Fibroblast of skin of back (primary cell): ENCODE measurements at regions not wholly inside any gene's neighbourhood (a gene's known extent, or its start where the extent isn't known, plus 50 kb on each side); places are given as distances from the start of the nearest gene placed in this dataset.

ENCODE experiments used
- DNase-seq: peaks from one replicate; pipeline ENCODE4 v3.0.0-alpha.2; 2013

DNA sequence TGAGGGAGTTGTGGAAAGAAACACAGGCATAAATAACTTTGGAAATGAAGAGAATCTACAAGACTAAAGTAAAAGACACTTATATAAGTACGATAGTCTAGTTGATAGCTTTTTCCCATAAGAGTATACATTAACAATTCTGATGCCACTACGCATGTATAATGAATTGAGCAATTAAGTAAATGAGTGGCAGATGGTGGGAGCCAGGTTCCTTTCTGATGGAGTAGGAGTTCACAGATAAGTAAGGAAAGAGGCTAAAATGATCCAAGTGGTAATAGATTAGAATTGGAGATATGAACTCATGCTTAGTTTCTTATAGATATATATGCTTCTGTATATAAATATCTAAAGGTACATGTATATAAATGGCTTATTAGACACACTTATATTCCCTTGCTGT, 368.3 kb downstream of the FAM181B start:
- DNase-seq, result no peak

DNA sequence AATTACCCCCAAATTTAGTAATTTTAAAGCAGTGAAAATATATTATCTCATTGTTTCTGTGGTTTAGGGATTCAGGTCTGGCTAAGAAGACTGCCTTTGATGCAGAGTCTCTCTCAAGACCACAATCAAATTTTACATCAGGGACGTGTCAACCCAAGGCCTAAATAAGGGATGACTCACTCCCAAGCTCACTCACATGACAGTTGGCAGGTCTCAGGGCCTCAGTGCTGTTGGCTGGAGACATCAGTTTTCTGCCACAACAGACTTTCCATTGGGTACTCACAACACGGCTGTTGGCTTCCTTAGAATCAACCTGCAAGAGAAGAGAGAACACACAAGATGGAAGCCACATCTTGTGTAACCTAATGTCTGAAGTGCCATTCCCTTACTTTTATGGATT, 377.3 kb downstream of the FAM181B start:
- no peak for DNase-seq

DNA sequence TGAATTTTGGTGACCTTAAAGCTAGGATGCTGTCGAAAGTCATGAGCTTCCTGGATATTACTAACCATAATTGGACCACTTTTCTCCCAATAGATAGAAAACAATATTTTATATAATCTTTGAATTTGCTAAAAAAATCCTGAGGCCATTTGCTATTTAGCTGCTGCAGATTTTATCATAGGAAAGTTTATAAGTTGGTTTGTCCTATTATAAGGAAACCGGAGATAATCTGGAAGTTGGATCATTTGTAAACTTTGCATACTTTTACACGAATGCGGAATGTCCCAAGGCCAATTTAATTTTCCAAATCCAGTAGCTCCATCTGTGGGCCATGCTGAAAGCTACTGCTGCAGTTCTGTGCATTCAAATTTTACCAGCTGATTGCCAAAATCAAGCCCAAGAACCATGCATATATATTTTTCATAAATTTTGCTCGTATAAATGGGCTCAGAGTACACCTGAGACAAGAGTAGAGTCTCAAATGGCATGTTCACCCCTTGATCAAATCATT, 378.3 kb downstream of the FAM181B start:
- no peak for DNase-seq

DNA sequence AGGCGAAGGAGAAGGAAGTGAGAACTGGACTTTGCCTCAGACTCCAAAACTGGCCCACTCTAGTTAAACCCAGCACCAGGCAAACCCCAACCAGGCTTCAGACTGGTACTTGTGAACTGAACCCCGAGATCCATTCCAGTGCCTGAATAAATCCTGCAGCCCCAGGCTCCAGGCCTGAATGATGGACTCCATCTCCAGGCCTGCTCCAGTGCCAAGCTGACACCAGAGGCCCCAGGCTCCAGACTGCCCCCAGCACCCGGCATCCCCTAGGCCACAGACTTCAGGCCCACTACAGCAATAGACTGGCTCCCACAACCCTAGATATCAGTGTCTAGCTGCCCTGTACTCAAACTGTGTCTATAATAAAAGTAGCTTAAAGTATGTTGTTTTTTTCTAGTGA, 406.8 kb downstream of the FAM181B start:
- no peak for DNase-seq

DNA sequence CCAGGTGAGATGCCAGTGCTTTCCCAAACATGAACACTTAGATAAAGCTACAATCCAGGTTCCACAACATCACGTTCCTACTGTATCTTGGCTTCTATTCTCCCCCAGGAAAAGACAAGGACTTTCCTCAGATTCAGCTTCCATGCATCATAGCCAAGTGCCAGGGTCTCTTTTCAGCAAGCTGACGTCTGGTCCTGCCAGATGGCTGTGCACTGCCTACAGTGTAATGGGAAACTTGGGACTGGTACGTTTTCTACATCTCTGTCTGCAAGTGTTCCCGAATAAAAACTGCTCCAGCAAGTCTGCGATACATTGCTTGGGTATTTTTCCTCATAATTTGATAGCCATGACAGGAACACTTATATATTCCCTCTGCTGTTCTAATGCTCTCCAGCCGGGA, 412.5 kb downstream of the FAM181B start:
- no peak for DNase-seq

DNA sequence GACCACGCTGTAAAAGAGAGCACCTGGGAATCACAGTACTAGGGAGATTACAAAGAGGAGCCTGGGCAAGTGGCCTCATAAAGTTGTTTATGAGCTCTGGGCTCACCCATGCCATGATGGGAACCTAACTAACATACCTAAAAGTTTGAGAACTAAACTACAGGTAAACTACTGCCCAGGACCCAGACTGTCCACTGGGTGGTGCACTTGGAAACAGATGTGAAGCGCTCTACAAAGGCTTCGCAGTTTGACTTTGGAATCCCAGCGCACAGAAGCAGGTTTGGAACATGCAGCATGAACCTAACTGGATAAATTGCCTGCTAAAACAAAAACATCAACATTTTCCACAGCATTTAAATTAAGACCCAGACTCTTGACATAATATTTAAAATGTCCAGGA, 418.6 kb downstream of the FAM181B start:
- no peak for DNase-seq

DNA sequence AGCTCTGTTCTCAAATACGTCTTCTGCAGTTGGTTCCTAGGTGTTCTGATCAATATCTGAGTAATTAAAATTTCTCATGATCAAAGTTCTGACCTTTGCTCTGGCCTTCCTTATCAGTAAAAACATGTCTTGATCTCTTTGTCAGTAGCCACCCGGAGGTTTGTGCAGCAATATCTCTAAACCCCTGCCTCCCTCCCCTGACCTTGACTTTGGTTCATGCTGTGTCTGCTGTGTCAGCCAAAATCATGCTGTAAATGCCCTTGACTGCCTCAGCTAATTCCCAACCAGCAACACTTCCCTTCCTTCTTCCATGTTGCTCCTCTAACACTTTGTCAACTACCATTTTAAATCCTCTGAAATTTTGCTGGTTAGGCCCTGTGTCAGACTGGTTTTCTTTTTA, 424.7 kb downstream of the FAM181B start:
- DNase-seq, result no peak

DNA sequence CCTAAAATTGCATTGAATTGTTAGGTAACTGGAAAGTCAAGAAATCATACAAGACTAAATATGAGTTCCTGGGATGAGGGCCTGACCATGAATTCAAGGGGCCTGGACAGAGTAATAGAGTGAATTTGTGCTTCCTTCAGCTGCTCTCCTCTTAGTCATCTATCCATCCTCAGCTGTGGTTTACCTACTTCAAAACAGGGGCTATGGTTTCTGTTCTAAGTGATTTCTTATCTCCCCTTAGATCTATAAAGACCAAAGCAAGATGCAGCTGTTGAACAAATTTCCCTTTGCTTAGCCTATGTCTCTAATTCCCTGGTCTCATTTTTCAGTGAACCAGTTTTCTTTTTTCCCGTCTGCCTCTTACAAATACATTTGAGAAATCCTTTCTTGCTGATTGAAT, 428.5 kb downstream of the FAM181B start:
- no peak for DNase-seq

DNA sequence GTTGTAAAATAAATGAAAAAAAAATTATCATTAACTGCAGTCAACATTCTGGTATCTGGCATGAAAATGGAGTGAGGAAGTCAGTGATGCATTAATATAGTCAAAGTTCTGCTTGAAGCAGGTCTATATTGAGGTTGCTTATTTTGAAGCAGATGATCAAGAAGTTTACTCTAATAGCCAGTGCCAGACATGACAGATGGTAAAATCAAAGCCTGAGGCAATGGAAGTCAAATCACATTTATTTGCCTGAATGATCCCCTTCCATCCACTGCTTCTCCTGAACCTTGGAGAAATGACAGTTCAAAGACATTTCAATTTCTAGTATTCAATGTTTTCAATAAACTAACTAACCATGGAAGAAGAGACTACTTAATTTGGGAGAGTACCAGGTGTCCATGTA, 430.0 kb downstream of the FAM181B start:
- no peak for DNase-seq

DNA sequence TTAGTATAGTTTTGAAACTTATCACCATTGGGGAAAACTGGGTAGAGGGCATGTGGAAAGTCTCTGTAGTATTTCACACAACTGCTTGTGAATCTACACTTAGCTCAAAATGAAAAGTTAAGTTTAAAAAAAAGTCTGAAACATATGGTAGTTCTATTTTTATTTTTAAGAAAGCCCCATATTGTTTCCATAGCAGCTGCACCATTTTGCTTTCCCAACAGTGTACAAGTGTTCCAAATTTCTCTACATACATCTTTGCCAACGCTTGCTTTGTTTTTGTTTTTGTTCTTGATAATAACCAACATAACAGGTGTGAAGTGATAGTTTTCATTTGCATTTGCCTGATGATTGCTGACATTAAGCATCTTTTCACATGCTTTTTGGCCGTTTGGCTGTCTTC, 445.2 kb downstream of the FAM181B start:
- DNase-seq, result no peak

DNA sequence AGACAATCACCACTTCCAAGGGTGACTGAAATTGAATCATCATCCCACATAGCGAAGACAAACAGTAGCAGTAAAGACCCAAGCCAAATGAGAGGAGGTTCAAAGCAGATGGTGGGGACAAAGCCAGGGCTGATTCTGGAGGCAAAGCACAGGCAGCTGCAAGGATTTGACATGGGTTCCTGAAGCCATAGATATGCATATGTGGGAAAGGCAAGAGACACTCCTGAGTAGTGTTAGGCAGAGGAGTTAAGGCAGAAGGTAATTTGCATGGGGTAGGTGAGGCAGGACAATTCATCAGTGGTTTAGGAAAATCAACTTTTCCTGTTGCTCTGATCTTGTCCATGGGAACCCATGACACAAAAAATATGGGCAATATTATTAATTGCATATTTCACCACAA, 462.8 kb downstream of the FAM181B start:
- no peak for DNase-seq

DNA sequence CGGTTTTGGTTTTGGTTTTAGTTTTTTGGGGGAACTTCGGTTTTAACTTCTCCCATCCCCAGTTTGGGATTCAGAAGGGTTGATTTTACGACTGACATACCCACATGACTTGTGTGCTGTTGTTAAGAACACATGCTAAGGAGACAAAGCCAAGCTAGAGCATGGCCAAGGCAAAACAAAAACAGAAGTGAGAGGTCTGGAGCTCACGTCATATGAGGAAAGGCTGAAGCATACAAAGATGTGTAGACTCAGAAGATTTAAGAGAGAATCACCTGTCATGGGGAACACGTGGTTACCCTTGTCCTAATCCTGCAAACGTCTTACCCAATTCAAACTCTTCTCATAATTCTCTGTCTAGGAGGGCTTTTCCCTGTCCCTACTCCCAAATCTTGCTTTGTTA, 465.0 kb downstream of the FAM181B start:
- DNase-seq, result no peak

DNA sequence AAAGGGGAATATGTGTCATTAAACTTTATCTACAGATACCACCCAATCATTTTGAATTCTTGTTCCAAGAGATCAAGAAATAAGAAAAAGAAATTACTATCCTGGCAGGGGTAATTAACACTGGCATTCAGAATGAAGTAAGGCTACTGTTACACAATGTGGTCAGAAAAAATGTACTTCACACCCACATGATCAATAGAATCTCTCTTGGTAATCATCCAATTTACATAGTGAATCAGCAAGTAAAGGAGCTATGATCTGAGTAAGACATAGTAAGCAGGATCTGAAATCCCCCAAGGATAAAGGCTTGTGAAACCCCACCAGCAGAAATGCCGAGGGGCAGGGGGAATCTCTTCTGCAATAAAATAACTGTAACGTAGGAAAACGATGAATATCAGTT, 466.5 kb downstream of the FAM181B start:
- no peak for DNase-seq

DNA sequence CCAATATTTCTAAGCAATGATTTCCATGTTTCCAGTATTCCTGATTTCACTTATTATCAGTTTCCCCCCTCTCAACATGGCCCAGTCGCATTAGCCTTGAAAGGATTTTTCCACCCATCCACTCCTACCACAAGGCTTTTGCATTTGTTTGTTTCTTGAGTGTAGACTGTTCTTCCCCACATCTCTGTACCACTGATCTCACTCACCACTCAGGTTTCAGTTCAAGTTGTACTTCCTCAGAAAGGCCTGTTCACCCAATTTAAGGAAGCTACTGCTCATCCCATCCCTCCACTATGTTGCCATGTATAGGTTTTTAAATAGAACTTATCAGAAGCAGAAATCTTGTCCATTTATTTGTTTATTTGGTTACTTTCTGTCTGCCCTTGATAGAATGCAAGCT, 472.3 kb downstream of the FAM181B start:
- DNase-seq, result no peak

DNA sequence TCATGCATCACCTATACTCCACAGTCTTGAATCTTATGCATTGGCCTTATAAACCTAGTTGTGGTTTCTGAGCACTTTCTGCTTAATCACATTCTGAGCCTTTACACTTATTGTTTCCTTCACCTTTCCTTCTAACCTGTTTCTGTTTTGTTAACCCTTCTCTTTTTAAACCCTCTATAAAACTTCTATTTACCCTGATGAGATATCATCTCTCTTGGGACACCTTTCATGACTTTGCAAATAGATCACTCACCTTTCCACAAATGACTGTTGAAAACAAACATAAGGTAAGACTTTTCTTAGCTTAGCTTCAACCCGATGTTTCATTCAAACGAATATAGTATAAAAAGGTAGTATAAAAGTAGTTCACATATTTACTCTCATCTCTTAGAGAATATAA, 483.6 kb downstream of the FAM181B start:
- DNase-seq, result no peak

DNA sequence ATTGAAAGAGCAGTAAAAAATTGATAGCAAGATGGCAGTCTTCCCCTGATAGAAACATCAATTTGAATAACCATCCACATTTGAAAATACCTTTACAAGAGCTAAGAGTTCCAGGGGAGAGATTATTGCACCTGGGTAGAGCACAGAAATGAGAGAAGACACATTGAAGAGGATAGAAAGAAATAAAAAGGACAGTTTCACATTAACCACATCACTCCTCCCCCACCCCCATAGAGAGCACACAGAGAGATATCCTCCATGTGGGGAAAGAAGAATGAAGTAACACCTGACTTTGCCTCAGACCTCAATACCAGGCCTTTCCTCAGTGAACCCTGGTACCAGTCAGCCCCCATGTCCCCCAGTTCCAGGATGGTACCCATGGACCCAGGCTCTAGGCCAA, 486.7 kb downstream of the FAM181B start:
- DNase-seq, result no peak

DNA sequence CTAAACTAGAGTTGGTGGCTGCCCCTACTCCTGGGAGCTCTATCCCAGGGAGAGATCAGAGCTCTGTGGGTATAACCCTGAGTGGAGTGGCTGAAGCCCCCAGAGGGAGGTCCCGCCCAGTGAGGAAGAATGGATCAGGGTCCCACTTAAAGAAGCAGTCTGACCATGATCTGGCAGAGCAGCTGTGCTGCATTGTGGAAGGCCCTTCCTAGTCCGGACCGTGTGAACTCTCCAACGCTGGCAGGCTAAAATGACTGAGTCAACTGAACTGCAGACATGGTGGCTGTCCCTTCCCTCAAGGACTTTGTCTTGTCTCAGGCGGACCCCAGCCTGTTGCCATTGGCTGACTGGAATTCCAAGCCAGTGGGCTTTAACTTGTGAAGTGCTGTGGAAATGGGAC, 494.2 kb downstream of the FAM181B start:
- DNase-seq, result no peak

DNA sequence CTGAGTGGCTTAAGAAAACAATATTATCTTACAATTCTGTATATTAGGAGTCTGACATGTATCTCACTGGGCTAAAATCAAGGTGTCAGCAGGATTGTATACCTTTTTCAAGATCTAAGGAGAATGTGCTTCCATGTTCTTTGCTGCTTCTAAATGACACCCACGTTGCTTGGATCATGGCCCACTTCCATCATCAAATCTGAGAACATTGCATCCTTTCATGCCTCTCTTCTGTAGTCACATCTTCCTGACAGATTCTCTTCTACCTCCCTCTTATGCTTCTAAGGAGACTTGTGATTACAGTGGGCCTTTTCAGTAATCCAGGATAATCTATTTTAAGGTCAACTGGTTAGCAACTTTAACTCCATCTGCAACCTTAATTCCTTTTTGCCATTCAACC, 499.4 kb downstream of the FAM181B start:
- peak; percentile 1 for DNase-seq

DNA sequence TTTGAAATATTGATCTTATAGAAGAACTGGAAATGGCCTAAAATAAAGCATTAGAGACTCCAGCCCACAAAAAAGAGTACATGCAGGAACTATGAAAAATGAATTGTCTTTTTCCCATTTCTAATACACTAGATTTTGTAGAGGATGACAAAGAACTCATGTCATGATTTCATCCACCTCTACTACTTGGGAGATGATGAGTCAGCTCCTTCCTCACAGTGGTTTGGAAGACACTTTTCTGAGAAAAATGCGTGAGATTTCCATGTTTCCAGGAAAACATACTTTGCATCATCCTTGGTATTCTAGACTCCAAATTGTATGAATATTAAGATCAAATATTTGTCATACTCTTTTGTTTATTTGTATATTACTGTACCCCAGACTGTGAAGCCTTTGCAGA, 500.5 kb downstream of the FAM181B start:
- peak; percentile 53 for DNase-seq

DNA sequence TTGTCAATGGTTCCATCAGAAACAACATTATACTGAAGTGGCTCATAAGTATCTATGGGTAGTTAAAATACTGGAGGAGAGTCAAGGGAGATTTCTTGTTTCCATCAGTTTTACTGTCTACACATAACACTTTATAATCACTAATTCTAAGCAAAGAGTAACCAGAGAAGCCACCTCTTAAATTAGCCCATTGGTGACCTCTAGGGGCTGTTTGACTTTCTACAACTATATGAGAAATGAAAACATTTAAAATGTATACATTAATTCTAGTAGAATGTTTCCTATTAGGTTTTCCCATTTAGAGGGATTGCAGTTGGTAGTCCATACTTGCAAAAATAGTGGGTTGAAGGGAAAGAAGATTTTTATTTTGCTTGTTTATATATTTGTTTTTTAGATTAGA, 504.3 kb downstream of the FAM181B start:
- DNase-seq, result peak; percentile 42

DNA sequence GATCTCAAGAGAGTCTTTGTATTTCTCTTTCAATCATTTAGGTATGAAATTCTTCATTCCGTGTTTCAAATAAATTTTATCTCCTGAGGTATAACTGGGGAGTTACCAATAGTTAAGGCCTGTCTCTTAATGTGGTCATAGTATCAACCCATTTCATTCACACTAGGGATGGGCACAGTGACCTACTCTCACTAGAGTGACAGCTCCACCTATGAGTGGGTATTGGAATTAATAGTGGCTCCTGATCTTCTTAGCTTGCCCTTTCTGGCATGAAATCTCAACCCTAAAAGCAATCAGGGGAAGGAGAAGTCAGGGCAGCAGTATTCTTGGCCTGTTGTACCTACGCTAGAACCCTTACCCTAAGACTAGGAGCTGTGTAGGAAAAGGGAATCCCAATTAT, 507.7 kb downstream of the FAM181B start:
- no peak for DNase-seq

DNA sequence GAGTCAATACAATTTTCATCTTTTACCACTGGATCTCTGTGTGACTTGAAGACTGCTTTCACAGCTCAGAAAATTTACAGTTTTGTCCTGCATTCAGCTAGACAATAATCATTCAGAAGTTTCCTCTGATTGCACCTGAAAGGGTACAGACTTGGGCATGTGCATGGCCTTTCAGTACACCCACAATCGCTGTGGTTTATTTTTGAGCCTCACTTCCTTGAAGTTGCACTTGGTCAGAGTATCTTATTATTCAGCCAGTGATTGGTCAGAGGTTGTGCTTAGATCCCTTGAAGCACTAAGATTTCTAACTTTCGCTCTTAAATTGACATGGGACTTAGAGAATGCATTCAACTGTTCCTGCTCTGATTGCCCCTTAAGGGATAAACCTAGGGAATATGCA, 508.2 kb downstream of the FAM181B start:
- DNase-seq, result no peak

DNA sequence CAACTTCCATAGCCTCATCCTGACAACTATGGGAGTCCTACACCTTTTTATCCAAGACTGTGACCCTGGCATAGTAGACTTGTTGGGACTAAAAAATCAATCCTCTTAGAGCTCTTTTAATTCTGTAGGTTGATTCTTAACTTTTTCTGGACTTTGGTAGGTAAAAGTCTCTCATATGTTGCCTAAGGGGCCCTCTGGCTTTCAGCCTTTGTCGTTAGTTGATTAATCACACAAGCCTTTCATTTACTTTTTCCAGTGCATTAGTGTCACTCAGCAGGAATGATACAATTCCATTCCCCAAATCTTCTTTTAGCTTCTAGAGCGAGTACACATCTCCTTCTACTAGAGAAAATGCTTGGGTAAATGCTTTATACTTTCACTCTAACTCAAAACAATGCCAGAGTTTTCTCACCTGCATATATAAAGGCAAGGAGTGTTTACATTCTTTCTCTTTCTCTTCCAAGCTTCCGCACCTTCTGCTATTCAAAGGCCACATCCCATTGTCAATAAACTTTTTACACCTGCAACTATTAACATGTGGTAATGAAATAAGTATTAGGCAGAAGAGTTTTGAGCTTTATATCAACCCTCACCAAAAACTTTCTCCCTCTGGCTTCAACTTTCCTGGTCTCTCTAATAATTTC, 516.6 kb downstream of the FAM181B start:
- DNase-seq, result no peak

DNA sequence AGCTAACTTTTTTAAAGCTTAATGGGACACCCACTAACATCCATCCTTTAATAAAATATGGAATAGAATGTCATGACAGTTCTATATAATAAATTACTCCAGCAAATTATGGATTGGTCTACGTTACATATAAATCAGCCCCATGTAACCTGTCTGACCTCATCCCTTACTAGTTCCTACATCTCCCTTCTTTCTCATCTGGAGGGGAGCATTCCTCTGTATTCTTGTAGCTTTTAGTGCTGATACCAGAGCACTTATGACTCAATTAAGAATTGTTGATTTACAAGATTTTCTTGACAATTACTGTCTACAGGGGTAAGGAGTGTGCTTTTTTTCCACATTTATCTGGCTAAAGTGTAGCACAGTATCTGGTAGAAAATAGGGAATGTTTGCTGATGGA, 523.7 kb downstream of the FAM181B start:
- no peak for DNase-seq

DNA sequence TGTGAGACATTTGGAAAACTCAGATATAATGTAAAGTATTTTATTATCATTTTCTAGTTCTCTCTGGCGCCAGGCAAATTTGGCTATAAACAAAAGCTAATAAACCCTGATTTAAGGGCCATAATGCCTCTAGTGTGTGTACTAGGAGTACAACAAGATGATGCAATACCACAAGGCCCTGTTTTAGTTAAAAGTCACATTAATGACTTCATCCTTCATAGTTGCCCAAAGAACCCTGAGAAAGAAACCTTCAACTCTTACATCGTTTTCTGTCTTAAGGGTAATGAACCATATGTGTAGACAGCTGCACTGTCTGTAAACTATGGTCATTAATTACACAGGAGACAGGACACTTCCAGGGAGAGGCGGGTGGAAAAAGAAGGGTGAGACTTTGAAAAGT, 538.4 kb downstream of the FAM181B start:
- DNase-seq, result peak; percentile 0
